HepG2 (cell line): ENCODE measurements at regions not wholly inside any gene's neighbourhood (a gene's known extent, or its start where the extent isn't known, plus 50 kb on each side); places are given as distances from the start of the nearest gene placed in this dataset.

Source experiments
- ATAC-seq: fragments of 200-7000 bp; cut with Tn5 transposase; 3 replicates; pipeline ENCODE4 v1.9.1; 2020; ENCODE audit warnings: mild to moderate bottlenecking, moderate library complexity
- BruUV-seq: library from RNA; stranded (reverse); fragments of 400-500 nt; replicated peaks from 2 replicates; lab custom pipeline; 2021; lab: Mats Ljungman, UMichigan
- CTCF ChIA-PET: fragments of 300-600 bp; formaldehyde crosslinking; extraction: SDS; loops from one replicate; lab custom pipeline; 2021; ENCODE audit warnings: low total read pairs, inconsistent platforms, low intra/inter-chr PET ratio; lab: Yijun Ruan, JAX
- POLR2A ChIA-PET: fragments of 350-600 bp; sonication (Branson Sonifier 250); formaldehyde crosslinking; loops from one replicate; lab custom pipeline; 2020; ENCODE audit warnings: antibody characterized with exemption, inconsistent platforms; lab: Yijun Ruan, JAX
- DNase-seq: peaks from one replicate; pipeline ENCODE4 v3.0.0-alpha.2; 2015; ENCODE audit warnings: low spot score
- FAIRE-seq: peaks from 3 replicates; lab custom pipeline; 2011; peaks lifted over from hg19 to GRCh38; lab: Jason Lieb, UNC
- H2AFZ ChIP-seq: one replicate; pipeline ENCODE4 v1.6.1; 2011; ENCODE audit warnings: low read length, inconsistent platforms
- H3K27ac ChIP-seq: fragments of 300-600 bp; 3 replicates; pipeline ENCODE4 v1.8.0; 2011; ENCODE audit warnings: mixed run types, mild to moderate bottlenecking, mixed read lengths, low read length, inconsistent platforms; ENCODE audit not compliant: insufficient read depth; ENCODE audit errors: extremely low read length
- H3K27me3 ChIP-seq, 2 experiments: fragments of 200-600 bp in 1 of 2; 2 replicates in 1 of 2; 3 replicates in 1 of 2; pipeline versions ENCODE4 v1.6.0 to v1.8.0; 2011; ENCODE audit warnings: low read length in 2 of 2, mild to moderate bottlenecking in 2 of 2, moderate library complexity in 2 of 2, inconsistent platforms in 1 of 2; ENCODE audit not compliant: insufficient read depth in 2 of 2, control insufficient read depth in 1 of 2
- H3K36me3 ChIP-seq, 2 experiments: fragments of 200-600 bp in 1 of 2; replicated peaks in 1 of 2; 2 replicates in 1 of 2; 3 replicates in 1 of 2; pipeline versions ENCODE4 v1.5.1 to v1.8.0; 2011; ENCODE audit warnings: low read length in 2 of 2, inconsistent platforms in 1 of 2; ENCODE audit not compliant: insufficient read depth in 2 of 2, control insufficient read depth in 1 of 2
- H3K4me1 ChIP-seq: 2 replicates; pipeline ENCODE4 v1.5.1; 2012; ENCODE audit warnings: low read length, inconsistent platforms; ENCODE audit not compliant: insufficient read depth
- H3K4me2 ChIP-seq: 2 replicates; pipeline ENCODE4 v1.6.0; 2011; ENCODE audit warnings: low read depth, low read length, inconsistent platforms
- H3K4me3 ChIP-seq, 3 experiments: fragments of 200-600 bp in 1 of 3; sonication (generic), shearing (Covaris generic) in 1 of 3; replicated peaks in 1 of 3; 2 replicates each; pipeline ENCODE4 v1.5.1; 2011 to 2016; ENCODE audit warnings: low read length in 3 of 3, inconsistent platforms in 2 of 3, low read depth in 2 of 3, mild to moderate bottlenecking in 2 of 3, control low read depth in 1 of 3, mixed read lengths in 1 of 3; ENCODE audit not compliant: insufficient read depth in 1 of 3
- H3K79me2 ChIP-seq: one replicate; pipeline ENCODE4 v1.6.1; 2011; ENCODE audit warnings: low read length, inconsistent platforms; ENCODE audit not compliant: insufficient read depth
- H3K9ac ChIP-seq: 2 replicates; pipeline ENCODE4 v1.6.0; 2011; ENCODE audit warnings: mild to moderate bottlenecking, low read depth, low read length, inconsistent platforms; ENCODE audit not compliant: insufficient read depth
- H3K9me3 ChIP-seq: 2 replicates; pipeline ENCODE4 v1.5.1; 2012; ENCODE audit warnings: mild to moderate bottlenecking, low read length
- H4K20me1 ChIP-seq: 2 replicates; pipeline ENCODE4 v1.6.0; 2011; ENCODE audit warnings: inconsistent platforms, mild to moderate bottlenecking, low read length, moderate library complexity; ENCODE audit not compliant: insufficient read depth
- GFI1 ChIP-seq: sonication (generic); formaldehyde crosslinking; IDR thresholded peaks from 2 replicates; pipeline ENCODE4 v1.5.0; 2020; ENCODE audit warnings: missing genetic modification reagents, mild to moderate bottlenecking, borderline replicate concordance
- HCFC1 ChIP-seq: fragments of 150-350 bp; IDR thresholded peaks from 2 replicates; pipeline ENCODE4 v1.6.1; 2014; ENCODE audit warnings: low read depth, low read length
- KDM5B ChIP-seq: sonication (generic); formaldehyde crosslinking; IDR thresholded peaks from 2 replicates; pipeline ENCODE4 v1.4.0; 2020; ENCODE audit warnings: missing genetic modification reagents, mild to moderate bottlenecking, borderline replicate concordance
- NR2F2 ChIP-seq: IDR thresholded peaks from 2 replicates; pipeline ENCODE4 v1.6.1; 2012; ENCODE audit warnings: low read depth, inconsistent platforms, borderline replicate concordance
- SPEN ChIP-seq: sonication (generic); formaldehyde crosslinking; IDR thresholded peaks from 2 replicates; pipeline ENCODE4 v1.5.1; 2020; ENCODE audit warnings: low read depth, mild to moderate bottlenecking, missing genetic modification reagents
- ZNF121 ChIP-seq: sonication (generic); formaldehyde crosslinking; IDR thresholded peaks from 2 replicates; pipeline ENCODE4 v1.5.0; 2020; ENCODE audit warnings: mild to moderate bottlenecking, missing genetic modification reagents
- ZNF569 ChIP-seq: sonication (generic); formaldehyde crosslinking; IDR thresholded peaks from 2 replicates; pipeline ENCODE4 v1.5.0; 2020; ENCODE audit warnings: mild to moderate bottlenecking, missing genetic modification reagents, moderate library complexity, borderline replicate concordance
- ZNF597 ChIP-seq: sonication (generic); formaldehyde crosslinking; IDR thresholded peaks from 2 replicates; pipeline ENCODE4 v1.5.0; 2020; ENCODE audit warnings: missing genetic modification reagents
- WGBS: methylation state at CpG from one replicate; pipeline ENCODE4 v1.1.6; 2017; ENCODE audit warnings: low lambda C conversion rate; 5-methylcytosine and 5-hydroxymethylcytosine counted together
- in situ Hi-C: cut with HindIII; loops from 2 replicates; pipeline ENCODE4 v1.10.0; 2017; ENCODE audit warnings: low pct_unique_long_range_greater_than_20kb; ENCODE audit not compliant: extremely low pct_ligation_motif_present
- intact Hi-C: fragments of 100-400 bp; cut with micrococcal nuclease; formaldehyde crosslinking; loops from one replicate; pipeline ENCODE4 v1.10.0; 2022; ENCODE audit not compliant: unreplicated experiment

DNA sequence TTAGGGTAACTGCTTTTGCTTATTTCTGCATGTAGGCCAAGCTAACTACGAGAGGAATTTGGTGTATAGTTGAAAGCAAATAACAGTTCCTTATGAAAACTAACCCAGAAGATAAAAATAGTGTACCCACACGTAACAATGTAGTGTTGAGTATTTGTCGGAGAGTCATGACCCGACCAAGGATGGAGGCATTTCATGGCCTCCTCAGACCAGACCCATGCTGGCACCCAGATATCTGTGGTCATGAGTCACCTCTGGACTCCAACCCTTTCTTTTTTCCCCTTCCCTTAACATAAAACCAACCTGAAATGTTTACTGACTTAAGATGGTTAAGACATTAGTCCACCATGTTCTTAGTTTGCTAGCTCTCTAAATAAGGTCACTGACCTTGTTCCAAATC is 318.7 kb downstream of the NOL4 start:
- H3K27ac ChIP-seq = no peak overlapping the region
- no peaks in the 10 kb centered on the region for H3K79me2 ChIP-seq
- H3K4me1 ChIP-seq = no peaks in the 10 kb centered on the region
- no peaks in the 10 kb centered on the region for H3K27me3 ChIP-seq
- H3K9ac ChIP-seq = no peak overlapping the region
- no peak overlapping the region for H2AFZ ChIP-seq
- CTCF ChIA-PET = no interaction called here
- TF ChIP-seq SPEN (CRISPR knock-in tag) = no peak
- no peaks in the 10 kb centered on the region for H3K36me3 ChIP-seq
- intact Hi-C loops = no loop called here
- WGBS = 28% methylated on average over 4 of the region's 4 CpGs
- no peak for ATAC-seq
- no peaks in the 10 kb centered on the region for H4K20me1 ChIP-seq
- in situ Hi-C loops = no loop called here
- FAIRE-seq = no peak
- POLR2A ChIA-PET = no interaction called here
- no peak overlapping the region for H3K4me2 ChIP-seq
- peaks cover 72% of the 10 kb centered on the region for H3K9me3 ChIP-seq
- no peak overlapping the region for H3K4me3 ChIP-seq
- BruUV-seq = no TSS peak
- DNase-seq = no peak

- TF ChIP-seq HCFC1 = no peak
- TF ChIP-seq KDM5B (CRISPR knock-in tag) = no peak
- no peak for TF ChIP-seq ZNF597 (CRISPR knock-in tag)
- TF ChIP-seq ZNF569 (CRISPR knock-in tag) = no peak
- no peak for TF ChIP-seq GFI1 (CRISPR knock-in tag)
- no peak for TF ChIP-seq NR2F2
- TF ChIP-seq ZNF121 (CRISPR knock-in tag) = no peak
- no peaks in the 10 kb centered on the region for H3K27me3 ChIP-seq
- H3K9me3 ChIP-seq = peaks cover 85% of the 10 kb centered on the region
- H3K9ac ChIP-seq = no peak overlapping the region
- H3K36me3 ChIP-seq = no peaks in the 10 kb centered on the region
- intact Hi-C loops = no loop called here
- H3K4me3 ChIP-seq = no peak overlapping the region
- no peak for ATAC-seq
- FAIRE-seq = no peak
- CTCF ChIA-PET = no interaction called here
- H3K4me1 ChIP-seq = no peaks in the 10 kb centered on the region
- H2AFZ ChIP-seq = no peak overlapping the region
- H3K79me2 ChIP-seq = no peaks in the 10 kb centered on the region
- DNase-seq = no peak
- WGBS = 47% methylated on average over 1 of the region's 1 CpG
- BruUV-seq = no TSS peak
- no peak overlapping the region for H3K4me2 ChIP-seq
- no peaks in the 10 kb centered on the region for H4K20me1 ChIP-seq
- in situ Hi-C loops = no loop called here
- POLR2A ChIA-PET = no interaction called here
- H3K27ac ChIP-seq = no peak overlapping the region
Observed at GRCh38 chr18:33901894-33902512, 322.7 kb downstream of the NOL4 start.
